ENCODE measurements at regions not wholly inside any gene's neighbourhood (a gene's known extent, or its start where the extent isn't known, plus 50 kb on each side); places are given as distances from the start of the nearest gene placed in this dataset.

- TF ChIP-seq REST (IDR thresholded peaks at IDR 0.05; ENCODE audit: insufficient read depth in 1 of 2, low read depth in 2 of 2, low read length in 2 of 2) (no peak), TAF1 (IDR thresholded peaks at IDR 0.05; ENCODE audit: borderline replicate concordance, insufficient read depth, low read length) (no peak), SIN3A (IDR thresholded peaks at IDR 0.05; ENCODE audit: borderline replicate concordance, insufficient read depth, low read length) (no peak), POLR2AphosphoS5 (IDR thresholded peaks at IDR 0.05; ENCODE audit: low read depth, low read length) (no peak), FOXP2 (optimal IDR thresholded peaks at IDR 0.05; ENCODE audit: borderline replicate concordance, extremely low read depth, extremely low read length, insufficient read depth) (no peak)
These were observed 725.2 kb upstream of the SLITRK1 start for GRCh38 chr13:84607261-84608013.
